Activated CD8-positive, alpha-beta T cell treated with anti-CD3 and anti-CD28 coated beads for 36 hours (primary cell): ENCODE measurements at regions not wholly inside any gene's neighbourhood (a gene's known extent, or its start where the extent isn't known, plus 50 kb on each side); places are given as distances from the start of the nearest gene placed in this dataset.

ENCODE experiments used
- ATAC-seq: fragments of 200-7000 bp; cut with Tn5 transposase; one replicate; pipeline ENCODE4 v1.10.0; 2021; ENCODE audit warnings: mild to moderate bottlenecking, moderate library complexity
- CTCF ChIA-PET: fragments of 350-600 bp; sonication (Branson Sonifier 250); formaldehyde crosslinking; loops from one replicate; lab custom pipeline; 2021; ENCODE audit warnings: antibody characterized with exemption; lab: Charles Lee
- POLR2A ChIA-PET: fragments of 350-600 bp; sonication (Branson Sonifier 250); formaldehyde crosslinking; loops from one replicate; lab custom pipeline; 2021; ENCODE audit warnings: antibody characterized with exemption; lab: Charles Lee
- DNase-seq: peaks from one replicate; pipeline ENCODE4 v3.0.0-alpha.2; 2020
- H3K27ac Mint-ChIP-seq: one replicate; pipeline ENCODE4 v1.8.0; 2021; ENCODE audit warnings: mild to moderate bottlenecking, mixed read lengths
- H3K27me3 Mint-ChIP-seq: one replicate; pipeline ENCODE4 v1.8.0; 2021; ENCODE audit warnings: mixed read lengths
- H3K36me3 Mint-ChIP-seq: one replicate; pipeline ENCODE4 v1.8.0; 2021; ENCODE audit warnings: low read depth, mixed read lengths
- H3K4me1 Mint-ChIP-seq: one replicate; pipeline ENCODE4 v1.8.0; 2021; ENCODE audit warnings: low read depth, mixed read lengths
- H3K4me3 Mint-ChIP-seq: one replicate; pipeline ENCODE4 v1.8.0; 2021; ENCODE audit warnings: mild to moderate bottlenecking, moderate library complexity, mixed read lengths
- H3K9me3 Mint-ChIP-seq: one replicate; pipeline ENCODE4 v1.8.0; 2021; ENCODE audit warnings: mixed read lengths
- intact Hi-C: fragments of 100-400 bp; cut with micrococcal nuclease; formaldehyde crosslinking; loops from one replicate; pipeline ENCODE4 v1.10.0; 2022
- TF ChIP-seq, protein P1 (sequence below): fragments of 200-600 bp; IDR thresholded peaks from one replicate; pipeline ENCODE4 v1.8.0; 2022; ENCODE audit warnings: antibody characterized with exemption, mild to moderate bottlenecking

DNA sequence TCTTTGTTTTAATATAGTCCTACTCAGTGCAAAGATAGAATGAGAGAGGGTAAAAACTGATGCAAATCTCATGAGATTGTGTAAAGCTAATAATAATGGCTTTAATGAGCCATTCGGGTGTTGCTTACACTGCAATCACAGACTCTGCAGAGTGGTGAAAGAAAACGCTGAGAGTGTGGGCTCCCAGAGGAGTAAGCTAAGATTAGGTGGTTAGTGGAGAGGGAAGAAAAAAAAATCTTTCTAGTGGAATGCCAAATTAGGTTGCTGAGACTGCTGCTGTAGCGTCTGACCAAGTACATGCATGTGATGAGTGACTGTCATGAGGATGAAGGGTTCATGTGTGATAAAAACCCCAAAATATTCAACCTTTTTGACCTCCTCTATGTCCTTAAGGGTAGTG, 645.9 kb upstream of the ADGRL4 start:
- TF ChIP-seq, protein P1, sequence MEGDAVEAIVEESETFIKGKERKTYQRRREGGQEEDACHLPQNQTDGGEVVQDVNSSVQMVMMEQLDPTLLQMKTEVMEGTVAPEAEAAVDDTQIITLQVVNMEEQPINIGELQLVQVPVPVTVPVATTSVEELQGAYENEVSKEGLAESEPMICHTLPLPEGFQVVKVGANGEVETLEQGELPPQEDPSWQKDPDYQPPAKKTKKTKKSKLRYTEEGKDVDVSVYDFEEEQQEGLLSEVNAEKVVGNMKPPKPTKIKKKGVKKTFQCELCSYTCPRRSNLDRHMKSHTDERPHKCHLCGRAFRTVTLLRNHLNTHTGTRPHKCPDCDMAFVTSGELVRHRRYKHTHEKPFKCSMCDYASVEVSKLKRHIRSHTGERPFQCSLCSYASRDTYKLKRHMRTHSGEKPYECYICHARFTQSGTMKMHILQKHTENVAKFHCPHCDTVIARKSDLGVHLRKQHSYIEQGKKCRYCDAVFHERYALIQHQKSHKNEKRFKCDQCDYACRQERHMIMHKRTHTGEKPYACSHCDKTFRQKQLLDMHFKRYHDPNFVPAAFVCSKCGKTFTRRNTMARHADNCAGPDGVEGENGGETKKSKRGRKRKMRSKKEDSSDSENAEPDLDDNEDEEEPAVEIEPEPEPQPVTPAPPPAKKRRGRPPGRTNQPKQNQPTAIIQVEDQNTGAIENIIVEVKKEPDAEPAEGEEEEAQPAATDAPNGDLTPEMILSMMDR = no peak
- H3K4me1 Mint-ChIP-seq = no peaks in the 10 kb centered on the region
- H3K4me3 Mint-ChIP-seq = no peak overlapping the region
- ATAC-seq (no peak), DNase-seq (no peak)
- H3K27me3 Mint-ChIP-seq = no peaks in the 10 kb centered on the region
- H3K9me3 Mint-ChIP-seq = peaks cover 7% of the 10 kb centered on the region
- intact Hi-C loops = no loop called here
- ChIA-PET POLR2A (no interaction called here), CTCF (no interaction called here)
- H3K36me3 Mint-ChIP-seq = no peaks in the 10 kb centered on the region
- H3K27ac Mint-ChIP-seq = no peak overlapping the region

GRCh38 chr1:79648126-79648525, 641.6 kb upstream of the ADGRL4 start:
- no peak overlapping the region for H3K27ac Mint-ChIP-seq
- H3K4me1 Mint-ChIP-seq = no peaks in the 10 kb centered on the region
- no peak for ATAC-seq
- no peaks in the 10 kb centered on the region for H3K27me3 Mint-ChIP-seq
- peaks cover 22% of the 10 kb centered on the region for H3K9me3 Mint-ChIP-seq
- TF ChIP-seq, protein P1 = no peak
- CTCF ChIA-PET = no interaction called here
- H3K4me3 Mint-ChIP-seq = no peak overlapping the region
- no peaks in the 10 kb centered on the region for H3K36me3 Mint-ChIP-seq
- intact Hi-C loops = no loop called here
- POLR2A ChIA-PET = no interaction called here
- DNase-seq = no peak

DNA sequence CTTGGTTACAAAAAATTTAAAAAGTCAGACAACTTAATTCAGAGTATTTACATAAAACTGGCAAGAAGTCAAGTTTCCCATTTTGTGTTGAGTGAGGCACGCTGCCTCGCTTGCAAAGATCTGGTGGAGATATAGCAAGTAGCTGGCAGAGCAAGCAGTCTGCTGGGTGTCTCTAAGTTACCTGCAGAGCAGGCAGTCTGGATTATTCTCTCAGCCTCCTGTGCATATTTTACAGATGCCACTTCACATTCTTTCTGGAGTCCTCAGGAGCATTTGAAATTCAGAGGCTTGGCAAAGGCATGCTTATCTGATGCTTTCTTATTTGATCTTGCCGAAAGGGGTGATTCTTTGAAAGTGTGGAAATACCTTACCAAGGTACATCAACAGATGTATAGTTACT, 640.4 kb upstream of the ADGRL4 start:
- intact Hi-C loops = no loop called here
- no peaks in the 10 kb centered on the region for H3K27me3 Mint-ChIP-seq
- POLR2A ChIA-PET = no interaction called here

GRCh38 chr1:79638382-79638781, 631.9 kb upstream of the ADGRL4 start:
- Mint-ChIP-seq H3K36me3 (no peaks in the 10 kb centered on the region), H3K27me3 (no peaks in the 10 kb centered on the region), H3K4me1 (no peaks in the 10 kb centered on the region), H3K4me3 (no peak overlapping the region), H3K9me3 (peaks cover 10% of the 10 kb centered on the region), H3K27ac (no peak overlapping the region)
- TF ChIP-seq, protein P1 = no peak
- DNase-seq (no peak), ATAC-seq (no peak)
- intact Hi-C loops = no loop called here
- CTCF ChIA-PET = no interaction called here
- POLR2A ChIA-PET = no interaction called here

More for the DNA sequence above, 640.4 kb upstream of the ADGRL4 start:
- H3K9me3 Mint-ChIP-seq = peaks cover 22% of the 10 kb centered on the region
- TF ChIP-seq, protein P1 = no peak
- H3K27ac Mint-ChIP-seq = no peak overlapping the region
- no peaks in the 10 kb centered on the region for H3K4me1 Mint-ChIP-seq
- CTCF ChIA-PET = no interaction called here
- no peak overlapping the region for H3K4me3 Mint-ChIP-seq
- no peak for DNase-seq
- no peaks in the 10 kb centered on the region for H3K36me3 Mint-ChIP-seq
- ATAC-seq = no peak

DNA sequence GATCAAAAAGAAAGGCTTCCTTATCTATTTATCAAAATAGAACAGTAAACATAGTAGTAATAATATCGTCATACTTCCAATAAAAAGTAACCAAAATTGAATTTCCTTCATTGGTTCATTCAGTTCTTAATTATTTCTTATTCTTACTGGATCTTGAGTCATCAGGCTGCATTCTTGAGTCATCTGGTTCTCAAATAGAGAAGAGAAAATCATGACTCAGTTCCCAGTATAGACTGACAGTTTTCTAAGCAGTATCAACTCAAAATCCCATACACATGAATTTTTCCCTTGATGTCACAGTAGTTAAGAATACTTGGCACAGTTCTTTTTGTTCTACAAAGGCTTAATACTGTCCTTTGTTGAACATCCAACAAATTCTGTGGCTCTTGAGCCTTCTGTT, 626.9 kb upstream of the ADGRL4 start:
- intact Hi-C loops = no loop called here
- Mint-ChIP-seq H3K4me1 (no peaks in the 10 kb centered on the region), H3K4me3 (no peak overlapping the region), H3K27me3 (no peaks in the 10 kb centered on the region), H3K36me3 (no peaks in the 10 kb centered on the region), H3K27ac (no peak overlapping the region), H3K9me3 (no peaks in the 10 kb centered on the region)
- DNase-seq = no peak
- no peak for ATAC-seq
- POLR2A ChIA-PET = no interaction called here
- CTCF ChIA-PET = no interaction called here
- TF ChIP-seq, protein P1 = no peak
